Activated T-helper 9 cell treated with anti-CD3 and anti-CD28 coated beads, Interleukin-2, amount 50 U/mL, for 16 hours (primary cell): ENCODE measurements at regions not wholly inside any gene's neighbourhood (a gene's known extent, or its start where the extent isn't known, plus 50 kb on each side); places are given as distances from the start of the nearest gene placed in this dataset.
"Not testable (repeated sequence)": the region's sequence is repeated elsewhere in the genome, so short reads cannot be mapped to it uniquely, and the experiment has no call there.

Source experiments
- DNase-seq: peaks from one replicate; pipeline ENCODE4 v3.0.0-alpha.2; 2020; ENCODE audit warnings: low read depth

GRCh38 chr7:136325027-136325426 is 347.9 kb upstream of the MTPN start:
- no peak for DNase-seq

GRCh38 chr7:136324073-136324704 is 347.0 kb upstream of the MTPN start:
- no peak for DNase-seq

GRCh38 chr7:136312592-136312991 is 335.4 kb upstream of the MTPN start:
- no peak for DNase-seq

GRCh38 chr7:136309407-136309806 is 332.2 kb upstream of the MTPN start:
- DNase-seq = no peak

- no peak for DNase-seq
These were observed 331.1 kb upstream of the MTPN start for GRCh38 chr7:136308230-136308629.

GRCh38 chr7:136303162-136303561 is 326.0 kb upstream of the MTPN start:
- DNase-seq = no peak

DNA sequence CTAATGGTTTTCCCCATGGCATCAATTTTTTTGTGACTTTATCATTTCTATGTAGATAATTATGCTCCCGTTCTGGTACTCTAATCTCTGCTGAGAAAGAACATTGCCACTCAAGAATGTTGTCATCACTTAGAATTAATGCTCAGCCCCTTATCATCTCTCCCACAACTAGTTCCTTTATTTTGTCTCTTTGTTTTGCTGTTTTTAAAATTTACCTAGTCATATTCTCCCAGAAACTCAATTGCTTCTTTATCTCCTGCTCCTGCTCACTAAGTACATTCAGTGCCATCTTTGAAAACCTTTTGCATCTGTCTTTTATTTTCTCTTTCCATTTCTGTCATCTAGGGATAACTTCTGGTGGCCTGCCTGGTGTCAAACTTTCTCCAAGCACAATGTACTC is 324.9 kb upstream of the MTPN start:
- no peak for DNase-seq

GRCh38 chr7:136294977-136295376 is 317.8 kb upstream of the MTPN start:
- no peak for DNase-seq

DNA sequence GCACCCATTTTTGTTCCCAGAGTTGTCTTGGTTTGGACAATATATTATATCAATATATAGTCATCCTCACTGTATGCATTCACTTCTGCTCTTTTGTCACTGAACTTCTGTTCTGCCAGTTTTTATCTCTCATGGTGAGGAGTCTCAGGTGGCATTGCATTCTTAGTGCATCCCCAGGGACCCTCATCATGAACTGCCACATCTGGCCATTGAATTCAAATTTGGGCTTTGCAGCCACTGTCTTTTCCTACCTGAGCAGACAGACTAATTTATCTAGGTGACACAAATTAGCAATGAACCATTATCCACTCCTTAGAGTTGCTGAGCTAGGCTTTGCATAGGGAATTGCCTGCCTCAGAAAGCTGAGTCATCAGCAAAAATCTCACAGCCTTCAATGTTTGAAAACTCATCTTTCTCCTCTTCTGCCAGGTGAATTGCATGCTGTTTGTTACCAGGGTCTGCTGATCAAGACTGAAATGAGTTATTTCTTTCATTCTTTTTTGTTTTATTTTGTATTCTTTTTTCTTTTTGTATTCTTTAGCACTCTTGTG is 316.8 kb upstream of the MTPN start:
- DNase-seq = no peak

DNA sequence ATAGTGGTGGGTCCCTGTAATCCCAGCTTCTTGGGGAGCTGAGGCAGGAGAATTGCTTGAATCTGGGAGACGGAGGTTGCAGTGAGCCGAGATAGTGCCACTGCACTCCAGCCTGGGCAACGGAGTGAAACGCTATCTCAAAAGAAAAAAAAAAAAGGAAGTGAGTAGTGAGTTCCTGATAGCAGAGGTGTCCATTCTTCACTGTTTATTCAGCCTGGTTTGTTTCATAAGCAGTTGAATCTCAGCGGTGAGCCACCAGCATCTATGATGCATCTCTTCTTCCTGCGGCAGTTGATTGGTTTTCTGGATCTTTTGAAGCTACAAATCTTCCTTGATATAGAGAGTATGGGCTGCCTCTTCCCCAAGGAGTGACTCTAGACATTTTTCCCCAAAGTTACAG is 316.1 kb upstream of the MTPN start:
- DNase-seq = no peak

DNA sequence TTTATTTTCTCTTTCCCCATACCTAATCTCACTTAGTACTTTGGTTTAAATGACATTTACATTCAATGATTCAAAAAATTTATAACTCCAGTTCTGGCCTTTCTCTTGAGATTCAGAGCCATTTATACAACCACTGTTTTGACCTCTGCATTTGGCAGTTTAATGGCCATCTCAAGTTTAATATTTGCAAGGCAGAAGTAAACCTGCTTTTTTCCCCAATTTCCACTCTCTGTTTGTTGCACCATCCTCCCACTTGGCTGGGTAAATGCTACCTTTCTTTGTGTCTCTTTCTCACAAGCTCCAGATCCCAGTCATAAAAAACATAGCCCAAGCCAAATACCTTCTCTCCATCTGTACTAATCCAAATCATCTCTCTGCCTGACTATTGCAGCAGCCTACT is 315.2 kb upstream of the MTPN start:
- no peak for DNase-seq

DNA sequence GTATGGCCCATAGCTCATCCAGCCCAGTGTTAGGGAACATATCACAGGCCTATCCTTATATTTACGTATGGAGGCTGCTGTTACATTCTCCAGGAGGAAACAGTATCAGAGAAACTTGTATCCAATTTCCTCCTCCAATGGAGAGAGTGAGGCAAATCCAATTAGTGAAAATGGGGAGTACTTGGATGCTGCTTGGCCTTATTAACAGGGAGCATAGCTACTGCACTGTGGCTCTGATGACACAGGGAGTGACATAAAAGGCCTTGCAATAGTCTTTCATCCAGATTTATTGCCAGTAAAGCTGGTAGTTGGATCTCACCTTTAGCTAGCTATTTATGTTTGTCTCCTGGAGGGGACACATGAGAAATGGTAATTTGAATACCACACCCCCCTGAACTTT is 313.2 kb upstream of the MTPN start:
- DNase-seq = no peak

GRCh38 chr7:136278057-136278456 is 300.9 kb upstream of the MTPN start:
- DNase-seq = no peak

DNA sequence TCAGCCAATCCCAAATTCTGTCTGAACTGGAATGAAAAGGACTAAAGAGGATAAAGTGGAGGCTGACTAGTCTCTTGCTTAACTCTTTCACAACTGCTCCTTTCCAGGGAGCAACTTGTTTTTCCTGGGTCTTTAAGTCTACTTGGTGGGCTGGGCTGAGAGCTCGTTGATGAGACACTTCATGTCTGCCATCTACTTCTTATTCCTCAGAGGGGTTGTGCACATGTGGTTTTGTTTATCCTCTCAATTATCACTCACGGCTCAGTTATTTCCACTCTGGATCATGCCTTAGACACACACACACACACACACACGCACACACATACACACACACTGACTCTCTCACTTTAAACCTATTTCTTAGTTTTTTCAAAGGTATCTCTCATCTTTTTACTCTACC is 298.6 kb upstream of the MTPN start:
- no peak for DNase-seq

DNA sequence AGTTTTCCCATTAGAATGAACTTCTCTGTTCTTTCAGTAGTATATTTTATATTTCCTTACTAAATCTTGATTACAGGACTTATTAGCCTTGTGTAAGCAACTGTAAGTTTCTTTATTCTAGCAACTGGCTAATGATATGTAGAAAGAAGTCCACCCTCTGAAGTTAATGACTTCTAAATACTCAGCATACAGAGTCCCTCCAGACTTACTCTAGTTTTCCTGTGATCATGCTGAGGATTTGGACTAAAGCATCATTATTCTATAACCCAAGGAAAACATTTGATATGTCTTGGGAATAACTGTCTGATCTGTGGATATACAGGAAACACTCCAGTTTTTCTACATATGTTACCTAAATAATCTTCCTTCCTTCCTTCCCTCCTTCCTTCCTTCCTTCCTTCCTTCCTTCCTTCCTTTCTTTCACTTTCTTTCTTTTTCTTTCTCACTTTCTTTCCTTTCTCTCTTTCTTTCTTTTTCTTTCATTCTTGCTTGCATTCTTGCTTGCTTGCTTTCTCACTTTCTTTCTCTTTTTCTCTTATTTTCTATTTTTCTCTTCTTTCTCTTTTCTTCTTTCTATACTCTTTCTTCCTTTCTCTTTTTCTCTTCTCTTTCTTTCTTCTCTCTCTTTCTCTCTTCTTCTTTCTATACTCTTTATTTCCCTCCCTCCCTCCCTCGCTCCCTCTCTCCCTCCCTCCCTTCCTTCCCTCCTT is 297.6 kb upstream of the MTPN start:
- DNase-seq = no peak

GRCh38 chr7:136272934-136273333 is 295.8 kb upstream of the MTPN start:
- no peak for DNase-seq

GRCh38 chr7:136267822-136268221 is 290.7 kb upstream of the MTPN start:
- DNase-seq = no peak

DNA sequence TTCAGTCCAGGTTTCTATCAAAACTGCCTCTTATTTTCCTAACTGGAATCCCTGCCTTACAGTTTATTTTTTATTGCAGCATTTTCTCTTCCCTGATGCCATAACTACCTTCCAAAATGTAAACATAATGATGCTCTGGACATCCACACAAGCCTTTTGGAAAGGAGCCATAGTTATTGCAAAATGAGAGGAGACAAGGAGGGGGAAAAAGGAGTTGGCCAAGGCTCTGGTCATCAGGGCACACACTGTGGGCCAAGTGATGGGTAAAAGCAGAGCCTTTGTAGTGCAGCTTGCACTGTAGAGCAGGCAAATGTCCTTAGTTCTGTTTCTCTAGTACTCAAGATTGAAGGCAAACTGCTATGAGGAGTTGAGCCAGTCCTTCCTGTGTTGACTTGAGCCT is 289.3 kb upstream of the MTPN start:
- no peak for DNase-seq

DNA sequence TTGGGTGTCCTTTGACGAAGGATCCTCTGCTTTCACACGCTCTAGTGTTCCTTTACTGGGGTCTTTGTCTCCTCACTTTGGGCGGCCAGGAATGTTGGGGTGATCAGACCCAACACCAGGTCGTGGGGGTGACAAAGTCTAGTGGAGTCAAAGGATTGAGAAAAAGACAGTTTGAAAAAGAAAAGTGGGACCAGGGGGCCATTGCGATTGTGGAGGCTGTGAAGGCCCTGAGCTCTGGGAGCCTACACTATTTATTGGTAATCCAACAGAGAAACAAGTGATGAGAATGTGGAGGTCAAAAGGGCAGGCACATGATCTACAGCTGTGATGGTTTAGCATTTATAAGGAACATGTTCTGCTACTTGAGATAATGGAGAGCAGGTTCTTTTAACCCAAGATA is 287.1 kb upstream of the MTPN start:
- DNase-seq = not testable (repeated sequence)

- DNase-seq = not testable (repeated sequence)
These were observed 286.1 kb upstream of the MTPN start for GRCh38 chr7:136263112-136263860.

GRCh38 chr7:136260591-136260990 is 283.4 kb upstream of the MTPN start:
- not testable (repeated sequence) for DNase-seq

GRCh38 chr7:136259074-136259473 is 281.9 kb upstream of the MTPN start:
- DNase-seq = no peak

- no peak for DNase-seq
These were observed 279.3 kb upstream of the MTPN start for GRCh38 chr7:136256491-136256890.
